ENCODE measurements at regions not wholly inside any gene's neighbourhood (a gene's known extent, or its start where the extent isn't known, plus 50 kb on each side); places are given as distances from the start of the nearest gene placed in this dataset.
"Not testable (repeated sequence)": the region's sequence is repeated elsewhere in the genome, so short reads cannot be mapped to it uniquely, and the experiment has no call there.

GRCh38 chr3:31094048-31094447, 199.6 kb upstream of the GADL1 start:
- Histone ChIP-seq H3K9ac (no peak overlapping the region), H3K27me3 (ENCODE audit: insufficient read depth, low read depth) (no peaks in the 10 kb centered on the region), H3K36me3 (ENCODE audit: insufficient read depth) (no peaks in the 10 kb centered on the region), H3K4me3 (IDR thresholded peaks at IDR 0.05; ENCODE audit: insufficient read depth, low read depth, low read length) (no peak overlapping the region), H3K4me1 (ENCODE audit: low read depth, poor library complexity, severe bottlenecking) (peaks cover 5% of the 10 kb centered on the region), H3K4me2 (no peak overlapping the region), H4K20me1 (ENCODE audit: insufficient read depth) (no peaks in the 10 kb centered on the region), H3K79me2 (ENCODE audit: insufficient read depth, low read depth) (no peaks in the 10 kb centered on the region), H3K27ac (no peak overlapping the region), H2AFZ (ENCODE audit: low read depth) (no peak overlapping the region)
- no peak for TF ChIP-seq CTCF (conservative IDR thresholded peaks at IDR 0.05; ENCODE audit: low read depth, low read length)

GRCh38 chr3:31095255-31095654, 200.8 kb upstream of the GADL1 start:
- no peak for TF ChIP-seq CTCF (conservative IDR thresholded peaks at IDR 0.05; ENCODE audit: low read depth, low read length)
- no peak overlapping the region for H3K4me2 ChIP-seq
- H3K9ac ChIP-seq: no peak overlapping the region
- no peaks in the 10 kb centered on the region for H3K27me3 ChIP-seq (ENCODE audit: insufficient read depth, low read depth)
- no peaks in the 10 kb centered on the region for H4K20me1 ChIP-seq (ENCODE audit: insufficient read depth)
- H3K4me1 ChIP-seq (ENCODE audit: low read depth, poor library complexity, severe bottlenecking): peaks cover 5% of the 10 kb centered on the region
- no peak overlapping the region for H2AFZ ChIP-seq (ENCODE audit: low read depth)
- H3K4me3 ChIP-seq (IDR thresholded peaks at IDR 0.05; ENCODE audit: insufficient read depth, low read depth, low read length): no peak overlapping the region
- H3K27ac ChIP-seq: no peak overlapping the region
- no peaks in the 10 kb centered on the region for H3K36me3 ChIP-seq (ENCODE audit: insufficient read depth)
- no peaks in the 10 kb centered on the region for H3K79me2 ChIP-seq (ENCODE audit: insufficient read depth, low read depth)

DNA sequence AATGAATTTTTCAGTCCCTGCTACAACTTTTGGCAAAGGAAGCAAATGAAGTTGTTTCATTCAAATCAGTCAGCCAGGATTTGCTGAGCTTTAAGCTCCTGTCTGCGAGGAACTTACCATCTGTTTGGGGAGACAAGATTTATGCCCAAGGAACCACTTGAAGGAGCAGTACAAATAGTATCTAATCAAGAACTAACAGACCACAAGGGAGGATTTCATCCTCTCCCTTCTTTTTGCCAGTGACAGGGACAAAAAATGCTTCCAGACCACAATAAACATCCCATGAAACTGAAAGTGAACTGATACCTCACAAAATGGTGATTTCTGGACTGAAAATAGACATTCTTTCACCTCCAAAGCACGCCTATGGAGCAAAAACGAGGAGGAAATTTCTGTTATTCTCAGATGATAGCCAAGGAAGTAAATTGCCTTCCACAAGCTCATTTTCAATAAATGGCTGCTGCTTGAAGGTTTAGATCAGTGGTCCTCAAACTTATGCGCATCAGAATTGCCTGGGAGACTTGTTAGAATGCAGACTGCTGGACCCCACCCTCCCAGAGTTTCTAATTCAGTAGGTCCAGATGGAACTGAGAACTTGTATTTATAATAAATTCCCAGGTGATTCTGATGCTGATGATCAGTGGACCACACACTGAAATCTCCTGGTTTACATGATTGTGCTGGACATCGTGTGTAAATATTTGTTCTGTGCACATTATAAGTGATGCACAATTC, 202.4 kb upstream of the GADL1 start:
- no peak overlapping the region for H3K4me2 ChIP-seq
- peaks cover 5% of the 10 kb centered on the region for H3K4me1 ChIP-seq (ENCODE audit: low read depth, poor library complexity, severe bottlenecking)
- no peaks in the 10 kb centered on the region for H3K79me2 ChIP-seq (ENCODE audit: insufficient read depth, low read depth)
- H3K27me3 ChIP-seq (ENCODE audit: insufficient read depth, low read depth): no peaks in the 10 kb centered on the region
- H3K9ac ChIP-seq: no peak overlapping the region
- H3K27ac ChIP-seq: no peak overlapping the region
- no peaks in the 10 kb centered on the region for H4K20me1 ChIP-seq (ENCODE audit: insufficient read depth)
- no peaks in the 10 kb centered on the region for H3K36me3 ChIP-seq (ENCODE audit: insufficient read depth)
- no peak overlapping the region for H2AFZ ChIP-seq (ENCODE audit: low read depth)
- no peak overlapping the region for H3K4me3 ChIP-seq (IDR thresholded peaks at IDR 0.05; ENCODE audit: insufficient read depth, low read depth, low read length)
- no peak for TF ChIP-seq CTCF (conservative IDR thresholded peaks at IDR 0.05; ENCODE audit: low read depth, low read length)

- Histone ChIP-seq H3K27ac (no peak overlapping the region), H3K27me3 (ENCODE audit: insufficient read depth, low read depth) (no peaks in the 10 kb centered on the region), H3K4me3 (IDR thresholded peaks at IDR 0.05; ENCODE audit: insufficient read depth, low read depth, low read length) (no peak overlapping the region), H3K79me2 (ENCODE audit: insufficient read depth, low read depth) (no peaks in the 10 kb centered on the region), H3K36me3 (ENCODE audit: insufficient read depth) (no peaks in the 10 kb centered on the region), H3K4me1 (ENCODE audit: low read depth, poor library complexity, severe bottlenecking) (peaks cover 5% of the 10 kb centered on the region), H2AFZ (ENCODE audit: low read depth) (no peak overlapping the region), H3K4me2 (no peak overlapping the region), H4K20me1 (ENCODE audit: insufficient read depth) (no peaks in the 10 kb centered on the region), H3K9ac (no peak overlapping the region)
- TF ChIP-seq CTCF (conservative IDR thresholded peaks at IDR 0.05; ENCODE audit: low read depth, low read length): no peak
These were observed 206.1 kb upstream of the GADL1 start for GRCh38 chr3:31100519-31100918.

GRCh38 chr3:31101285-31101684, 206.8 kb upstream of the GADL1 start:
- not testable (repeated sequence) for H3K4me3 ChIP-seq (IDR thresholded peaks at IDR 0.05; ENCODE audit: insufficient read depth, low read depth, low read length); H3K4me1 ChIP-seq (ENCODE audit: low read depth, poor library complexity, severe bottlenecking); H3K27me3 ChIP-seq (ENCODE audit: insufficient read depth, low read depth); H3K9ac ChIP-seq; H3K79me2 ChIP-seq (ENCODE audit: insufficient read depth, low read depth); H4K20me1 ChIP-seq (ENCODE audit: insufficient read depth); H3K36me3 ChIP-seq (ENCODE audit: insufficient read depth); H3K27ac ChIP-seq; H3K4me2 ChIP-seq; H2AFZ ChIP-seq (ENCODE audit: low read depth)
